Brain microvascular endothelial cell (primary cell): ENCODE measurements at regions not wholly inside any gene's neighbourhood (a gene's known extent, or its start where the extent isn't known, plus 50 kb on each side); places are given as distances from the start of the nearest gene placed in this dataset.
"Not testable (repeated sequence)": the region's sequence is repeated elsewhere in the genome, so short reads cannot be mapped to it uniquely, and the experiment has no call there.

Experiments
- DNase-seq: peaks from one replicate; pipeline ENCODE4 v3.0.0-alpha.2; 2020
- H3K27ac ChIP-seq: fragments of 250-450 bp; sonication (Bioruptor Pico); 2 replicates; pipeline ENCODE4 v1.5.1; 2020; ENCODE audit warnings: mild to moderate bottlenecking, moderate library complexity
- H3K27me3 ChIP-seq: fragments of 250-450 bp; sonication (Bioruptor Pico); replicated peaks from 2 replicates; pipeline ENCODE4 v1.5.1; 2020; ENCODE audit warnings: mild to moderate bottlenecking
- H3K36me3 ChIP-seq: fragments of 250-450 bp; sonication (Bioruptor Pico); replicated peaks from 2 replicates; pipeline ENCODE4 v1.5.1; 2020; ENCODE audit warnings: mild to moderate bottlenecking
- H3K4me3 ChIP-seq: 2 replicates; pipeline ENCODE4 v1.5.1; 2011; ENCODE audit warnings: low read depth, mild to moderate bottlenecking, control low read depth, low read length, moderate library complexity
- CTCF ChIP-seq: IDR thresholded peaks from 2 replicates; pipeline ENCODE4 v1.5.1; 2011; ENCODE audit warnings: low read depth, mild to moderate bottlenecking, moderate library complexity, low read length, control low read depth, inconsistent platforms; ENCODE audit errors: missing control alignments
- in situ Hi-C: cut with HindIII; loops from 2 replicates; pipeline ENCODE4 v1.10.0; 2017; ENCODE audit warnings: low sequenced_read_pairs, low pct_ligation_motif_present

GRCh38 chr4:28015996-28016395 is 1155.4 kb downstream of the STIM2 start:
- no peak for TF ChIP-seq CTCF
- DNase-seq, result no peak
- no peak overlapping the region for H3K4me3 ChIP-seq
- no peaks in the 10 kb centered on the region for H3K36me3 ChIP-seq
- H3K27me3 ChIP-seq, result no peaks in the 10 kb centered on the region
- H3K27ac ChIP-seq, result no peak overlapping the region
- in situ Hi-C loops, result no loop called here

GRCh38 chr4:28038253-28038652 is 1177.6 kb downstream of the STIM2 start:
- DNase-seq, result peak; percentile 83
- H3K36me3 ChIP-seq, H3K4me3 ChIP-seq, H3K27ac ChIP-seq, H3K27me3 ChIP-seq, in situ Hi-C loops: not testable (repeated sequence)

GRCh38 chr4:28062562-28062961 is 1201.9 kb downstream of the STIM2 start:
- TF ChIP-seq CTCF, result no peak
- Histone ChIP-seq H3K27me3 (no peaks in the 10 kb centered on the region), H3K4me3 (no peak overlapping the region), H3K36me3 (no peaks in the 10 kb centered on the region), H3K27ac (no peak overlapping the region)
- in situ Hi-C loops, result no loop called here
- no peak for DNase-seq

- Histone ChIP-seq H3K36me3 (no peaks in the 10 kb centered on the region), H3K4me3 (no peak overlapping the region), H3K27me3 (no peaks in the 10 kb centered on the region), H3K27ac (no peak overlapping the region)
- peak; percentile 12 for TF ChIP-seq CTCF
- DNase-seq, result no peak
- in situ Hi-C loops, result no loop called here
Measured at GRCh38 chr4:28073860-28074555, 1213.4 kb downstream of the STIM2 start.

- no peaks in the 10 kb centered on the region for H3K27me3 ChIP-seq
- no peak for TF ChIP-seq CTCF
- H3K36me3 ChIP-seq, result no peaks in the 10 kb centered on the region
- no peak for DNase-seq
- in situ Hi-C loops, result no loop called here
- no peak overlapping the region for H3K4me3 ChIP-seq
- H3K27ac ChIP-seq, result no peak overlapping the region
Measured at GRCh38 chr4:28075401-28075956, 1214.8 kb downstream of the STIM2 start.

- H3K27me3 ChIP-seq, DNase-seq, in situ Hi-C loops, H3K4me3 ChIP-seq, H3K27ac ChIP-seq, H3K36me3 ChIP-seq: not testable (repeated sequence)
Measured at GRCh38 chr4:28077203-28077602, 1216.6 kb downstream of the STIM2 start.

- Histone ChIP-seq H3K27me3 (no peaks in the 10 kb centered on the region), H3K27ac (no peak overlapping the region), H3K4me3 (no peak overlapping the region), H3K36me3 (no peaks in the 10 kb centered on the region)
- DNase-seq, result no peak
- no peak for TF ChIP-seq CTCF
- in situ Hi-C loops, result no loop called here
Measured at GRCh38 chr4:28082686-28083390, 1222.2 kb downstream of the STIM2 start.
